Subcutaneous abdominal adipose tissue (tissue), 5 donors: ENCODE measurements at regions not wholly inside any gene's neighbourhood (a gene's known extent, or its start where the extent isn't known, plus 50 kb on each side); places are given as distances from the start of the nearest gene placed in this dataset.

ENCODE experiments used
- H3K27ac ChIP-seq: one replicate; pipeline ENCODE4 v1.7.0; 2013; ENCODE audit warnings: low read depth, mild to moderate bottlenecking, inconsistent platforms, low read length, moderate library complexity
- H3K27me3 ChIP-seq, 5 donors: one replicate each; pipeline ENCODE4 v1.7.0; 2013; ENCODE audit warnings: low read length in 5 of 5, inconsistent platforms in 1 of 5; ENCODE audit not compliant: control insufficient read depth in 5 of 5, insufficient read depth in 4 of 5
- H3K36me3 ChIP-seq, 5 donors: one replicate each; pipeline ENCODE4 v1.7.0; 2013; ENCODE audit warnings: low read length in 5 of 5; ENCODE audit not compliant: control insufficient read depth in 5 of 5, insufficient read depth in 5 of 5
- H3K4me1 ChIP-seq, 5 donors: one replicate each; pipeline ENCODE4 v1.7.0; 2013; ENCODE audit warnings: low read length in 5 of 5, mild to moderate bottlenecking in 3 of 5, moderate library complexity in 1 of 5; ENCODE audit not compliant: control insufficient read depth in 5 of 5, insufficient read depth in 5 of 5
- H3K4me3 ChIP-seq, 5 donors: one replicate each; pipeline ENCODE4 v1.7.0; 2013; ENCODE audit warnings: low read length in 5 of 5, low read depth in 1 of 5
- H3K9ac ChIP-seq, 5 donors: one replicate each; pipeline ENCODE4 v1.7.0; 2013; ENCODE audit warnings: low read length in 5 of 5, mild to moderate bottlenecking in 4 of 5, moderate library complexity in 3 of 5
- H3K9me3 ChIP-seq, 5 donors: one replicate each; pipeline ENCODE4 v1.7.0; 2013; ENCODE audit warnings: low read length in 5 of 5; ENCODE audit not compliant: control insufficient read depth in 5 of 5
- donor health status: healthy.
- donor health status: healthy.
- donor health status: healthy.
- donor health status: healthy.
- donor health status: healthy.

- no peaks in the 10 kb centered on the region for H3K36me3 ChIP-seq
- no peak overlapping the region for H3K9ac ChIP-seq
- peaks cover 0 to 8% (median 0%) of the 10 kb centered on the region in 5 donors for H3K27me3 ChIP-seq
- no peak overlapping the region for H3K27ac ChIP-seq
- H3K4me1 ChIP-seq, result peaks cover 0 to 3% (median 0%) of the 10 kb centered on the region in 5 donors
- H3K4me3 ChIP-seq, result no peak overlapping the region
- H3K9me3 ChIP-seq, result no peaks in the 10 kb centered on the region
Observed at GRCh38 chr17:51347851-51348584, 87.7 kb downstream of the UTP18 start.

- Histone ChIP-seq H3K9ac (no peak overlapping the region), H3K27me3 (peaks cover 0 to 11% (median 0%) of the 10 kb centered on the region in 5 donors), H3K27ac (no peak overlapping the region), H3K36me3 (no peaks in the 10 kb centered on the region), H3K4me3 (no peak overlapping the region), H3K9me3 (no peaks in the 10 kb centered on the region), H3K4me1 (peaks cover 0 to 17% (median 5%) of the 10 kb centered on the region in 5 donors)
Observed at GRCh38 chr17:51351080-51351479, 90.7 kb downstream of the UTP18 start.

- Histone ChIP-seq H3K9me3 (no peaks in the 10 kb centered on the region), H3K36me3 (no peaks in the 10 kb centered on the region), H3K4me3 (no peak overlapping the region), H3K4me1 (peaks cover 0 to 17% (median 5%) of the 10 kb centered on the region in 5 donors), H3K27me3 (peaks cover 0 to 11% (median 0%) of the 10 kb centered on the region in 5 donors), H3K27ac (no peak overlapping the region), H3K9ac (no peak overlapping the region)
Observed at GRCh38 chr17:51351890-51352289, 91.5 kb downstream of the UTP18 start.

- H3K9me3 ChIP-seq, result no peaks in the 10 kb centered on the region
- H3K4me1 ChIP-seq, result peaks cover 0 to 17% (median 5%) of the 10 kb centered on the region in 5 donors
Observed at GRCh38 chr17:51352798-51353197, 92.5 kb downstream of the UTP18 start.

GRCh38 chr17:51353296-51353695 lies 93.0 kb downstream of the UTP18 start:
- H3K4me3 ChIP-seq, result no peak overlapping the region
- peaks cover 0 to 11% (median 0%) of the 10 kb centered on the region in 5 donors for H3K27me3 ChIP-seq
- no peaks in the 10 kb centered on the region for H3K9me3 ChIP-seq
- H3K9ac ChIP-seq, result no peak overlapping the region
- peaks cover 0 to 17% (median 5%) of the 10 kb centered on the region in 5 donors for H3K4me1 ChIP-seq
- H3K27ac ChIP-seq, result no peak overlapping the region
- no peaks in the 10 kb centered on the region for H3K36me3 ChIP-seq

More at GRCh38 chr17:51352798-51353197, 92.5 kb downstream of the UTP18 start:
- Histone ChIP-seq H3K27ac (no peak overlapping the region), H3K4me3 (no peak overlapping the region), H3K9ac (no peak overlapping the region), H3K36me3 (no peaks in the 10 kb centered on the region), H3K27me3 (peaks cover 0 to 11% (median 0%) of the 10 kb centered on the region in 5 donors)

- Histone ChIP-seq H3K36me3 (no peaks in the 10 kb centered on the region), H3K27me3 (peaks cover 0 to 11% (median 0%) of the 10 kb centered on the region in 5 donors), H3K9ac (no peak overlapping the region), H3K4me3 (no peak overlapping the region), H3K27ac (no peak overlapping the region), H3K9me3 (no peaks in the 10 kb centered on the region), H3K4me1 (peaks cover 0 to 17% (median 5%) of the 10 kb centered on the region in 5 donors)
Observed at GRCh38 chr17:51354936-51355335, 94.6 kb downstream of the UTP18 start.

- H3K9me3 ChIP-seq, result no peaks in the 10 kb centered on the region
- peaks cover 0 to 17% (median 5%) of the 10 kb centered on the region in 5 donors for H3K4me1 ChIP-seq
- H3K9ac ChIP-seq, result no peak overlapping the region
- no peak overlapping the region for H3K4me3 ChIP-seq
- no peaks in the 10 kb centered on the region for H3K36me3 ChIP-seq
- H3K27me3 ChIP-seq, result peaks cover 0 to 10% (median 0%) of the 10 kb centered on the region in 5 donors
- no peak overlapping the region for H3K27ac ChIP-seq
Observed at GRCh38 chr17:51355441-51356410, 95.4 kb downstream of the UTP18 start.

GRCh38 chr17:51359055-51359454 lies 98.7 kb downstream of the UTP18 start:
- Histone ChIP-seq H3K27ac (no peak overlapping the region), H3K4me1 (peaks cover 0 to 14% (median 5%) of the 10 kb centered on the region in 5 donors), H3K27me3 (peaks cover 0 to 6% (median 2%) of the 10 kb centered on the region in 5 donors), H3K4me3 (no peak overlapping the region), H3K9me3 (no peaks in the 10 kb centered on the region), H3K36me3 (no peaks in the 10 kb centered on the region), H3K9ac (no peak overlapping the region)

- Histone ChIP-seq H3K4me1 (peaks cover 0 to 5% (median 0%) of the 10 kb centered on the region in 5 donors), H3K9me3 (no peaks in the 10 kb centered on the region), H3K9ac (no peak overlapping the region), H3K27ac (no peak overlapping the region), H3K36me3 (no peaks in the 10 kb centered on the region), H3K27me3 (peaks cover 0 to 5% (median 4%) of the 10 kb centered on the region in 5 donors), H3K4me3 (no peak overlapping the region)
Observed at GRCh38 chr17:51362811-51363585, 102.7 kb downstream of the UTP18 start.
